A673 (cell line): ENCODE measurements at regions not wholly inside any gene's neighbourhood (a gene's known extent, or its start where the extent isn't known, plus 50 kb on each side); places are given as distances from the start of the nearest gene placed in this dataset.

Source experiments
- BruUV-seq: library from RNA; stranded (reverse); fragments of 400-500 nt; replicated peaks from 2 replicates; lab custom pipeline; 2021; lab: Mats Ljungman, UMichigan
- CTCF ChIA-PET: fragments of 300-600 bp; sonication (Branson Sonifier 250); formaldehyde crosslinking; loops from one replicate; lab custom pipeline; 2022; ENCODE audit warnings: antibody characterized with exemption; lab: Charles Lee
- POLR2A ChIA-PET: fragments of 300-600 bp; sonication (Branson Sonifier 250); formaldehyde crosslinking; loops from one replicate; lab custom pipeline; 2022; ENCODE audit warnings: antibody characterized with exemption; ENCODE audit not compliant: low non-redundant PET; lab: Charles Lee
- DNase-seq: peaks from one replicate; pipeline ENCODE4 v3.0.0-alpha.2; 2015; ENCODE audit warnings: low spot score
- H3K27ac ChIP-seq: fragments of 200-600 bp; sonication (generic); 2 replicates; pipeline ENCODE4 v1.5.1; 2016; ENCODE audit warnings: mixed run types, low read depth, mild to moderate bottlenecking, mixed read lengths, antibody characterized with exemption, low read length; ENCODE audit not compliant: poor library complexity, severe bottlenecking
- H3K27me3 ChIP-seq: fragments of 200-600 bp; sonication (generic); replicated peaks from 2 replicates; pipeline ENCODE4 v1.6.1; 2017; ENCODE audit warnings: mixed run types, low read depth, mild to moderate bottlenecking, mixed read lengths, antibody characterized with exemption, low read length; ENCODE audit not compliant: insufficient read depth, poor library complexity
- H3K36me3 ChIP-seq: fragments of 200-600 bp; sonication (generic); 2 replicates; pipeline ENCODE4 v1.6.1; 2016; ENCODE audit warnings: mixed run types, mild to moderate bottlenecking, mixed read lengths, antibody characterized with exemption, low read length; ENCODE audit not compliant: insufficient read depth, poor library complexity, severe bottlenecking
- H3K4me1 ChIP-seq: fragments of 200-600 bp; sonication (generic); 2 replicates; pipeline ENCODE4 v1.6.1; 2017; ENCODE audit warnings: mixed run types, mild to moderate bottlenecking, mixed read lengths, antibody characterized with exemption, low read length; ENCODE audit not compliant: insufficient read depth, poor library complexity, severe bottlenecking
- H3K4me3 ChIP-seq: fragments of 200-600 bp; sonication (generic); 2 replicates; pipeline ENCODE4 v1.5.1; 2016; ENCODE audit warnings: low read depth, mixed run types, mild to moderate bottlenecking, mixed read lengths, low read length; ENCODE audit not compliant: poor library complexity, severe bottlenecking
- H3K9me3 ChIP-seq: fragments of 200-600 bp; sonication (generic); 2 replicates; pipeline ENCODE4 v1.6.1; 2016; ENCODE audit warnings: mixed run types, low read depth, mild to moderate bottlenecking, mixed read lengths, antibody characterized with exemption, low read length; ENCODE audit not compliant: poor library complexity, severe bottlenecking
- EZH2 ChIP-seq: fragments of 200-600 bp; sonication (generic); IDR thresholded peaks from 2 replicates; pipeline ENCODE4 v1.6.1; 2017; ENCODE audit warnings: borderline replicate concordance, low read depth, mild to moderate bottlenecking, mixed read lengths, antibody characterized with exemption, low read length; ENCODE audit not compliant: poor library complexity, severe bottlenecking
- intact Hi-C: fragments of 100-400 bp; cut with micrococcal nuclease; formaldehyde crosslinking; loops from one replicate; pipeline ENCODE4 v1.10.0; 2022; ENCODE audit not compliant: unreplicated experiment
- TF ChIP-seq, protein P1 (sequence below): fragments of 300-800, 200-600 bp; sonication (generic); conservative IDR thresholded peaks from 2 replicates; pipeline ENCODE4 v1.5.1; 2017; ENCODE audit warnings: low read depth, mild to moderate bottlenecking, antibody characterized with exemption, low read length, moderate library complexity, mixed read lengths

DNA sequence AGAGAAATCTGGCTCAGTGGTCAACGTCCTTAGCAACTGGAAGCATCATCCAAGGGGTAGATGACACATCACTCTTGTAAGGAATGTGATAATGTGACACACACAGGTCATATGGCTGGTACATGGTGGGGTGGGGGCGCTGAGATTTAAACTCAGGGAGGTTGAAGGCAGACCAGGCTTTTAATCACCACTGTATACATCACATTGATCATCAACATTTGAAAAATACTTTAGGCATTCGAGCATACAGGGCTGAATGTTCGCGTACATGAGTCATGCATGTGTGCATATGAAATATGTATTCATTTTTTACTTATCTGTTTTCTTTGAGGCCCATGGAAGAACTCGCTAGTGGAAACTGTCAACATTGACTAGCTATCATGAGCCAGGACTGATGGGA lies 976.4 kb downstream of the VRK1 start:
- Histone ChIP-seq H3K4me1 (no peaks in the 10 kb centered on the region), H3K36me3 (no peaks in the 10 kb centered on the region), H3K9me3 (no peaks in the 10 kb centered on the region), H3K27me3 (no peaks in the 10 kb centered on the region), H3K27ac (no peak overlapping the region), H3K4me3 (no peak overlapping the region)
- TF ChIP-seq, protein P1, sequence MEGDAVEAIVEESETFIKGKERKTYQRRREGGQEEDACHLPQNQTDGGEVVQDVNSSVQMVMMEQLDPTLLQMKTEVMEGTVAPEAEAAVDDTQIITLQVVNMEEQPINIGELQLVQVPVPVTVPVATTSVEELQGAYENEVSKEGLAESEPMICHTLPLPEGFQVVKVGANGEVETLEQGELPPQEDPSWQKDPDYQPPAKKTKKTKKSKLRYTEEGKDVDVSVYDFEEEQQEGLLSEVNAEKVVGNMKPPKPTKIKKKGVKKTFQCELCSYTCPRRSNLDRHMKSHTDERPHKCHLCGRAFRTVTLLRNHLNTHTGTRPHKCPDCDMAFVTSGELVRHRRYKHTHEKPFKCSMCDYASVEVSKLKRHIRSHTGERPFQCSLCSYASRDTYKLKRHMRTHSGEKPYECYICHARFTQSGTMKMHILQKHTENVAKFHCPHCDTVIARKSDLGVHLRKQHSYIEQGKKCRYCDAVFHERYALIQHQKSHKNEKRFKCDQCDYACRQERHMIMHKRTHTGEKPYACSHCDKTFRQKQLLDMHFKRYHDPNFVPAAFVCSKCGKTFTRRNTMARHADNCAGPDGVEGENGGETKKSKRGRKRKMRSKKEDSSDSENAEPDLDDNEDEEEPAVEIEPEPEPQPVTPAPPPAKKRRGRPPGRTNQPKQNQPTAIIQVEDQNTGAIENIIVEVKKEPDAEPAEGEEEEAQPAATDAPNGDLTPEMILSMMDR, result no peak
- no peak for TF ChIP-seq EZH2
- DNase-seq, result no peak
- ChIA-PET POLR2A (no interaction called here), CTCF (no interaction called here)
- no TSS peak for BruUV-seq
- intact Hi-C loops, result no loop called here

DNA sequence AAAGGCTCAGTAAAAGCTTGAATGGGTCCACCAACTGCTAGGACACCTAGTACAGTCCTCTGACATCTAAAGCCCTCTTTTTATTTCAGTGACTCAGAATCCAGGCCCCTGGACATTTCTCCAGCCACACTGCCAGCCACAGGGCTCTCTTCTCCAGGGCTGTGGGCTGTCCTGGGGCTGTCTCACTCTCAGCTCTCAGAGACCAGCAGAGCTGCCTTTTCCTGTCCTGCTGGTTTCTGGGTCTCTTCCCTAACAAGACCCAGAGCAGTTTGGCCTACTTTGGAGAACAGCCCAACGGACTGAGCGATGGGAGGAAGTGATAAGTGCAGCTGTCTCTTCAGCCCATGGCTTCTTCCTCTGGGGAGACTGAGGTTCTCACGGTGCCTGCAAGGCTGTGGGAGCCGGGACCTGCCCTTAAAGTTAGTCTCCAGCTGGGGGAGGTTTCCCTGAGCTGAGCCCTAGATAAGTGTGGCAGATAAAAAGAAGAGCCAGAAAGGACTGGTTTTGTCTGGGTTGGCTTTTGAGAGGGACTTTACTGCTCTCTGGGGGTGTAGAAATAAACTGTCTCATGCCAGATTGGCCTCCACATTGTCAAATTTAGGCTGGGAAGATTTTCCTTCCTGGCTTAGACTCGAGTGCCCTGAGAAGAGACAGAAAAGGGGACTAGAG lies 979.8 kb downstream of the VRK1 start:
- intact Hi-C loops, result no loop called here
- no TSS peak for BruUV-seq
- Histone ChIP-seq H3K27ac (no peak overlapping the region), H3K4me1 (no peaks in the 10 kb centered on the region), H3K4me3 (no peak overlapping the region), H3K9me3 (no peaks in the 10 kb centered on the region), H3K27me3 (no peaks in the 10 kb centered on the region), H3K36me3 (no peaks in the 10 kb centered on the region)
- TF ChIP-seq EZH2, result no peak
- TF ChIP-seq, protein P1, result no peak
- DNase-seq, result no peak
- CTCF ChIA-PET, result no interaction called here
- POLR2A ChIA-PET, result no interaction called here

DNA sequence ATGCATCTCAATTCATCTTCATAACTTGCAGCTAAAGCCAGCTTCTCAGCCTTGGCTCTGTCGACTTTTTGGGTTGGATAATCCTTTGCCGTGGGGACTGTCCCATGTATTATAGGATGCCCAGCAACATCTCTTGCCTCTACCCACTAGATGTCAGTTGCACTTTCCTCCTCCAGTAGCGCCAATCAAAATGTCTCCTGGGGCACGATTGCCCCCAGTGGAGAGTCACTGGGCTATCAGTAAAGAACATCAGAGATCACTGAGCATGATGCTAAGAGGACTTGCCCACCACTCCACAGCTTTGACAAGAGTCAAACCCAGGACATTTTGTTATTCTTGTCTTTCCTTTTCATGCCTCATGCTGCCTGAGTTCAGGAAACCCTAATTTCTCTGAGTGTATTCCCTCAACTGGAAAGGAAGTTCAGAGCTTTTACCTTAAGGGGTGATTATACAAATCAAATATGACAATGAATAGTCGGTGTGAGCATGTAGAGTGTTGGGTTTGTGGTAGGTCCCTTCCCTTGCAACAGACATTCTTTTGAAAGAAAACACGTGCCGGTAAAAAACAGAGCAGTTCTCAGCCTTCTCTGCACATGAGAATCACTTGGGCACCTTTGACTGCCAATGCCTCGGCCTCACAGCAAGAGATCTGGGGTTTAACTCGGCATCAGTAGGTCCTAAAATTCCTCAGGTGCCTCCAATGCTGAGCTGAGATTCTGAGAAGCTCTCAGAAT lies 980.6 kb downstream of the VRK1 start:
- intact Hi-C loops, result no loop called here
- no TSS peak for BruUV-seq
- Histone ChIP-seq H3K27ac (no peak overlapping the region), H3K9me3 (no peaks in the 10 kb centered on the region), H3K4me3 (no peak overlapping the region), H3K27me3 (no peaks in the 10 kb centered on the region), H3K4me1 (no peaks in the 10 kb centered on the region), H3K36me3 (no peaks in the 10 kb centered on the region)
- no peak for TF ChIP-seq EZH2
- TF ChIP-seq, protein P1, result no peak
- CTCF ChIA-PET, result no interaction called here
- DNase-seq, result no peak
- POLR2A ChIA-PET, result no interaction called here
